ENCODE measurements at regions not wholly inside any gene's neighbourhood (a gene's known extent, or its start where the extent isn't known, plus 50 kb on each side); places are given as distances from the start of the nearest gene placed in this dataset.

DNA sequence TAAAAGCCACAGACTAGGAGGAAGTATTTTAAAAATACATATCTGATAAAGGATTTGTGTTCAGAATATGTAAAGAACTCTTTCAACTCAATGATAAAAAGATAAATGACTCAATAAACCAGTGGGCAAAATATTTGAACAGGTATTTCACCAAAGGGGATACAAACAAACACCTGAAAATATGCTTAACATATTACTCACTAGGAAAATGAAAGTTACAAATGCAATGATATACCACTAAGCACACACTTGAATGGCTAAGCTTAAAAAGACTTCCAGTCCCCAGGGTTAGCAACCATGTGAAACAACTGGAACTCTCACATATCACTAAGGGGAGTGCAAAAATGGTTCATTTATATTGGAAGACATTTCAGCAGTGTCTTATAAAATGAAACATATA lies 131.6 kb downstream of the SLIT2 start:
- TF ChIP-seq CSDC2 (CRISPR knock-in tag; IDR thresholded peaks at IDR 0.05) (no peak), ZNF70 (CRISPR knock-in tag; IDR thresholded peaks at IDR 0.05) (no peak), OSR1 (CRISPR knock-in tag; IDR thresholded peaks at IDR 0.05) (no peak), ZFP30 (CRISPR knock-in tag; IDR thresholded peaks at IDR 0.05) (no peak)
- TF ChIP-seq, protein P1, sequence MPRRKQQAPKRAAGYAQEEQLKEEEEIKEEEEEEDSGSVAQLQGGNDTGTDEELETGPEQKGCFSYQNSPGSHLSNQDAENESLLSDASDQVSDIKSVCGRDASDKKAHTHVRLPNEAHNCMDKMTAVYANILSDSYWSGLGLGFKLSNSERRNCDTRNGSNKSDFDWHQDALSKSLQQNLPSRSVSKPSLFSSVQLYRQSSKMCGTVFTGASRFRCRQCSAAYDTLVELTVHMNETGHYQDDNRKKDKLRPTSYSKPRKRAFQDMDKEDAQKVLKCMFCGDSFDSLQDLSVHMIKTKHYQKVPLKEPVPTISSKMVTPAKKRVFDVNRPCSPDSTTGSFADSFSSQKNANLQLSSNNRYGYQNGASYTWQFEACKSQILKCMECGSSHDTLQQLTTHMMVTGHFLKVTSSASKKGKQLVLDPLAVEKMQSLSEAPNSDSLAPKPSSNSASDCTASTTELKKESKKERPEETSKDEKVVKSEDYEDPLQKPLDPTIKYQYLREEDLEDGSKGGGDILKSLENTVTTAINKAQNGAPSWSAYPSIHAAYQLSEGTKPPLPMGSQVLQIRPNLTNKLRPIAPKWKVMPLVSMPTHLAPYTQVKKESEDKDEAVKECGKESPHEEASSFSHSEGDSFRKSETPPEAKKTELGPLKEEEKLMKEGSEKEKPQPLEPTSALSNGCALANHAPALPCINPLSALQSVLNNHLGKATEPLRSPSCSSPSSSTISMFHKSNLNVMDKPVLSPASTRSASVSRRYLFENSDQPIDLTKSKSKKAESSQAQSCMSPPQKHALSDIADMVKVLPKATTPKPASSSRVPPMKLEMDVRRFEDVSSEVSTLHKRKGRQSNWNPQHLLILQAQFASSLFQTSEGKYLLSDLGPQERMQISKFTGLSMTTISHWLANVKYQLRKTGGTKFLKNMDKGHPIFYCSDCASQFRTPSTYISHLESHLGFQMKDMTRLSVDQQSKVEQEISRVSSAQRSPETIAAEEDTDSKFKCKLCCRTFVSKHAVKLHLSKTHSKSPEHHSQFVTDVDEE (CRISPR knock-in tag; IDR thresholded peaks at IDR 0.05): no peak
- TF ChIP-seq, protein P2, sequence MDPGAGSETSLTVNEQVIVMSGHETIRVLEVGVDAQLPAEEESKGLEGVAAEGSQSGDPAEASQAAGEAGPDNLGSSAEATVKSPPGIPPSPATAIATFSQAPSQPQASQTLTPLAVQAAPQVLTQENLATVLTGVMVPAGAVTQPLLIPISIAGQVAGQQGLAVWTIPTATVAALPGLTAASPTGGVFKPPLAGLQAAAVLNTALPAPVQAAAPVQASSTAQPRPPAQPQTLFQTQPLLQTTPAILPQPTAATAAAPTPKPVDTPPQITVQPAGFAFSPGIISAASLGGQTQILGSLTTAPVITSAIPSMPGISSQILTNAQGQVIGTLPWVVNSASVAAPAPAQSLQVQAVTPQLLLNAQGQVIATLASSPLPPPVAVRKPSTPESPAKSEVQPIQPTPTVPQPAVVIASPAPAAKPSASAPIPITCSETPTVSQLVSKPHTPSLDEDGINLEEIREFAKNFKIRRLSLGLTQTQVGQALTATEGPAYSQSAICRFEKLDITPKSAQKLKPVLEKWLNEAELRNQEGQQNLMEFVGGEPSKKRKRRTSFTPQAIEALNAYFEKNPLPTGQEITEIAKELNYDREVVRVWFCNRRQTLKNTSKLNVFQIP (CRISPR knock-in tag; IDR thresholded peaks at IDR 0.05; ENCODE audit: borderline replicate concordance, low read depth): no peak
- TF ChIP-seq, protein P3, sequence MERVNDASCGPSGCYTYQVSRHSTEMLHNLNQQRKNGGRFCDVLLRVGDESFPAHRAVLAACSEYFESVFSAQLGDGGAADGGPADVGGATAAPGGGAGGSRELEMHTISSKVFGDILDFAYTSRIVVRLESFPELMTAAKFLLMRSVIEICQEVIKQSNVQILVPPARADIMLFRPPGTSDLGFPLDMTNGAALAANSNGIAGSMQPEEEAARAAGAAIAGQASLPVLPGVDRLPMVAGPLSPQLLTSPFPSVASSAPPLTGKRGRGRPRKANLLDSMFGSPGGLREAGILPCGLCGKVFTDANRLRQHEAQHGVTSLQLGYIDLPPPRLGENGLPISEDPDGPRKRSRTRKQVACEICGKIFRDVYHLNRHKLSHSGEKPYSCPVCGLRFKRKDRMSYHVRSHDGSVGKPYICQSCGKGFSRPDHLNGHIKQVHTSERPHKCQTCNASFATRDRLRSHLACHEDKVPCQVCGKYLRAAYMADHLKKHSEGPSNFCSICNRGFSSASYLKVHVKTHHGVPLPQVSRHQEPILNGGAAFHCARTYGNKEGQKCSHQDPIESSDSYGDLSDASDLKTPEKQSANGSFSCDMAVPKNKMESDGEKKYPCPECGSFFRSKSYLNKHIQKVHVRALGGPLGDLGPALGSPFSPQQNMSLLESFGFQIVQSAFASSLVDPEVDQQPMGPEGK (CRISPR knock-in tag; IDR thresholded peaks at IDR 0.05; ENCODE audit: borderline replicate concordance): no peak
